ENCODE measurements at regions not wholly inside any gene's neighbourhood (a gene's known extent, or its start where the extent isn't known, plus 50 kb on each side); places are given as distances from the start of the nearest gene placed in this dataset.

GRCh38 chr12:111283521-111283920 lies 85.4 kb downstream of the PHETA1 start:
- Histone ChIP-seq H3K27ac (ENCODE audit: control insufficient read depth, insufficient read depth) (no peak overlapping the region), H3K79me2 (ENCODE audit: control insufficient read depth, insufficient read depth, low read length) (no peaks in the 10 kb centered on the region), H3K9ac (ENCODE audit: control insufficient read depth, insufficient read depth, low read length) (no peak overlapping the region), H3K4me2 (ENCODE audit: control insufficient read depth, insufficient read depth) (no peak overlapping the region), H3K27me3 (replicated peaks in 1 of 2; ENCODE audit: control insufficient read depth in 2 of 2, insufficient read depth in 2 of 2, low read length in 1 of 2) (no peaks in the 10 kb centered on the region), H3K9me3 (replicated peaks; ENCODE audit: control insufficient read depth, insufficient read depth, low read length) (peaks cover 2% of the 10 kb centered on the region; the same call in 2 of the 3 replicates), H3K4me3 (no peak overlapping the region), H3K4me1 (ENCODE audit: control insufficient read depth, insufficient read depth, low read length) (no peaks in the 10 kb centered on the region), H3K36me3 (ENCODE audit: control insufficient read depth in 2 of 2, insufficient read depth in 2 of 2, low read length in 1 of 2) (no peaks in the 10 kb centered on the region), H4K20me1 (ENCODE audit: control insufficient read depth, insufficient read depth) (no peaks in the 10 kb centered on the region), H2AFZ (ENCODE audit: control insufficient read depth, low read depth, low read length) (no peak overlapping the region)
- SMC1A ChIA-PET (ENCODE audit: uncharacterized antibody, unreplicated experiment), result no interaction called here
- 15% methylated on average over 6 of the region's 6 CpGs for WGBS (ENCODE audit: insufficient coverage, insufficient replicate concordance, low lambda C conversion rate, missing lambda C conversion rate)
- DNase-seq (ENCODE audit: low read depth, low spot score), result no peak
- in situ Hi-C loops (cut with MboI) (no loop called here), intact Hi-C loops (cut with micrococcal nuclease; ENCODE audit: unreplicated experiment) (no loop called here)
- RAD21 ChIA-PET (ENCODE audit: unreplicated experiment), result no interaction called here
- FAIRE-seq, result no peak
- no peak for ATAC-seq
- POLR2A ChIA-PET, result no interaction called here
- TF ChIP-seq JUND (IDR thresholded peaks at IDR 0.05; ENCODE audit: low read depth, low read length), result no peak
- no peak for TF ChIP-seq DPF2 (IDR thresholded peaks at IDR 0.05)
- TF ChIP-seq POLR2AphosphoS2 (IDR thresholded peaks at IDR 0.05; ENCODE audit: low read depth, low read length), result no peak
- no peak for TF ChIP-seq CBFB (IDR thresholded peaks at IDR 0.05; ENCODE audit: low read depth)
- TF ChIP-seq IKZF1 (conservative IDR thresholded peaks at IDR 0.05), result no peak
- TF ChIP-seq JUNB (IDR thresholded peaks at IDR 0.05), result no peak
- no peak for TF ChIP-seq CBX5 (IDR thresholded peaks at IDR 0.05; ENCODE audit: low read depth)
- no peak for TF ChIP-seq E2F8 (IDR thresholded peaks at IDR 0.05; ENCODE audit: low read depth, partially characterized antibody)
- no peak for TF ChIP-seq EP300 (IDR thresholded peaks at IDR 0.05; ENCODE audit: borderline replicate concordance in 1 of 2, control insufficient read depth in 1 of 2, low read depth in 2 of 2, low read length in 2 of 2)
- TF ChIP-seq ZNF384 (IDR thresholded peaks at IDR 0.05; ENCODE audit: borderline replicate concordance, low read depth, low read length), result no peak
- TF ChIP-seq ZBTB40 (IDR thresholded peaks at IDR 0.05; ENCODE audit: borderline replicate concordance), result no peak
- no peak for TF ChIP-seq SMAD1 (IDR thresholded peaks at IDR 0.05; ENCODE audit: low read depth, partially characterized antibody)
- no TSS peak for BruUV-seq (replicated peaks)
- CTCF ChIA-PET, result no interaction called here
